ENCODE measurements at regions not wholly inside any gene's neighbourhood (a gene's known extent, or its start where the extent isn't known, plus 50 kb on each side); places are given as distances from the start of the nearest gene placed in this dataset.

DNA sequence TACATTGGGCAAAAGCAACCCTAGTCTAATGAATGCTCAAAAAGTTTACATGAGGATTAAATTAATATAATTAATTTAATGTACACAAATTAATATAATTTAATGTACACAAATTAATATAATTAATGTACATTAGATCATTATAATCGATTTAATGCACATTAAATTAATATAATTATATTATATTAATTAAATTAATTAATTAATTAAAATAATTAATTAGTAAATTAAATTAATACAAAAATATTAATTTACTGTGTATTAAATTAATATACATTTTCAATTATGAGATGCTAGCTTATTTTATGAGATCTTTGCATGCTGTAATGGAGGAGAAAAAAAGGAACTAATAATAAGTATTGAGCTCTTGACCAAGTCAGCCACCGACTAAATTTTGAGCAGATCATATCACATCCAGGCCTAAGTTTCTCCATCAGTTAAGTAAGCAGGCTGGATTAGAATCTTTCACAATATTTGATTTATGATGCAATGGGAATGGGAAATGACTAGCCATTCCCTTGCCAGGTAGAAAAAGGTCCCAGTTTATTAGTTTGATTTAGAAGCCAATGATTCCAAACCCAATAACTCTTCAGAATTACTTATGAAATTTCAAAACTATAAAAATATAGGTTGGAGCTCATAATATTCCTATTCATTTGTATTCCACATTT, 533.4 kb upstream of the GRIA1 start:
- TF ChIP-seq, protein P1, sequence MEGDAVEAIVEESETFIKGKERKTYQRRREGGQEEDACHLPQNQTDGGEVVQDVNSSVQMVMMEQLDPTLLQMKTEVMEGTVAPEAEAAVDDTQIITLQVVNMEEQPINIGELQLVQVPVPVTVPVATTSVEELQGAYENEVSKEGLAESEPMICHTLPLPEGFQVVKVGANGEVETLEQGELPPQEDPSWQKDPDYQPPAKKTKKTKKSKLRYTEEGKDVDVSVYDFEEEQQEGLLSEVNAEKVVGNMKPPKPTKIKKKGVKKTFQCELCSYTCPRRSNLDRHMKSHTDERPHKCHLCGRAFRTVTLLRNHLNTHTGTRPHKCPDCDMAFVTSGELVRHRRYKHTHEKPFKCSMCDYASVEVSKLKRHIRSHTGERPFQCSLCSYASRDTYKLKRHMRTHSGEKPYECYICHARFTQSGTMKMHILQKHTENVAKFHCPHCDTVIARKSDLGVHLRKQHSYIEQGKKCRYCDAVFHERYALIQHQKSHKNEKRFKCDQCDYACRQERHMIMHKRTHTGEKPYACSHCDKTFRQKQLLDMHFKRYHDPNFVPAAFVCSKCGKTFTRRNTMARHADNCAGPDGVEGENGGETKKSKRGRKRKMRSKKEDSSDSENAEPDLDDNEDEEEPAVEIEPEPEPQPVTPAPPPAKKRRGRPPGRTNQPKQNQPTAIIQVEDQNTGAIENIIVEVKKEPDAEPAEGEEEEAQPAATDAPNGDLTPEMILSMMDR (IDR thresholded peaks at IDR 0.05), result no peak
- TF ChIP-seq EP300 (IDR thresholded peaks at IDR 0.05) (no peak), POLR2A (IDR thresholded peaks at IDR 0.05) (no peak), POLR2AphosphoS5 (IDR thresholded peaks at IDR 0.05) (no peak)

All from upper lobe of left lung (tissue), 4 donors.